HG02763 (cell line): ENCODE measurements at regions not wholly inside any gene's neighbourhood (a gene's known extent, or its start where the extent isn't known, plus 50 kb on each side); places are given as distances from the start of the nearest gene placed in this dataset.

Source experiments
- ATAC-seq: cut with Tn5 transposase; IDR thresholded peaks from one replicate; pipeline ENCODE4 v1.9.1; 2021; ENCODE audit warnings: mild to moderate bottlenecking, moderate library complexity; ENCODE audit not compliant: unreplicated experiment

GRCh38 chr5:160905285-160905684 is 53.3 kb upstream of the ATP10B start:
- ATAC-seq: no peak

- no peak for ATAC-seq
Observed at GRCh38 chr5:160904591-160904990, 52.6 kb upstream of the ATP10B start.

GRCh38 chr5:160903551-160903950 is 51.5 kb upstream of the ATP10B start:
- no peak for ATAC-seq

GRCh38 chr5:160903076-160903475 is 51.1 kb upstream of the ATP10B start:
- ATAC-seq: no peak
